H1 (cell line): ENCODE measurements at regions not wholly inside any gene's neighbourhood (a gene's known extent, or its start where the extent isn't known, plus 50 kb on each side); places are given as distances from the start of the nearest gene placed in this dataset.

ENCODE experiments used
- CTCF ChIA-PET: fragments of 300-600 bp; sonication (Branson Sonifier 250); formaldehyde crosslinking; loops from one replicate; lab custom pipeline; 2021; ENCODE audit not compliant: partially characterized antibody; lab: Charles Lee
- POLR2A ChIA-PET: fragments of 300-600 bp; sonication (Branson Sonifier 250); formaldehyde crosslinking; loops from one replicate; lab custom pipeline; 2021; ENCODE audit warnings: inconsistent platforms; ENCODE audit not compliant: partially characterized antibody; lab: Charles Lee
- DNase-seq, 2 experiments: peaks; one replicate each; pipeline versions ENCODE4 v3.0.0 to v3.0.0-alpha.2; 2010 to 2022; ENCODE audit warnings: low spot score in 2 of 2, low read depth in 1 of 2, mixed read lengths in 1 of 2
- FAIRE-seq: peaks from 2 replicates; lab custom pipeline; 2011; peaks lifted over from hg19 to GRCh38; lab: Jason Lieb, UNC
- H2AFZ ChIP-seq: 2 replicates; pipeline ENCODE4 v1.8.1; 2012; ENCODE audit warnings: low read length, inconsistent platforms
- H2AK5ac ChIP-seq: 2 replicates; pipeline ENCODE4 v1.6.1; 2013; ENCODE audit warnings: low read depth, low read length
- H2BK120ac ChIP-seq: replicated peaks from 2 replicates; pipeline ENCODE3; 2013; ENCODE audit warnings: low read depth, low read length, inconsistent platforms
- H2BK12ac ChIP-seq: 2 replicates; pipeline ENCODE4 v1.6.1; 2013; ENCODE audit warnings: low read depth, low read length
- H2BK15ac ChIP-seq: 2 replicates; pipeline ENCODE4 v1.6.1; 2013; ENCODE audit warnings: low read length
- H2BK20ac ChIP-seq: 2 replicates; pipeline ENCODE4 v1.6.1; 2013; ENCODE audit warnings: low read length
- H2BK5ac ChIP-seq: 2 replicates; pipeline ENCODE4 v1.6.1; 2013; ENCODE audit warnings: low read depth, low read length
- H3K14ac ChIP-seq: 2 replicates; pipeline ENCODE4 v1.6.1; 2013; ENCODE audit warnings: inconsistent platforms; ENCODE audit not compliant: insufficient read length
- H3K18ac ChIP-seq: 2 replicates; pipeline ENCODE4 v1.6.1; 2013; ENCODE audit warnings: low read length; ENCODE audit errors: extremely low read depth
- H3K23ac ChIP-seq: 2 replicates; pipeline ENCODE4 v1.6.1; 2013; ENCODE audit warnings: inconsistent platforms; ENCODE audit not compliant: insufficient read length
- H3K23me2 ChIP-seq: 2 replicates; pipeline ENCODE4 v1.6.1; 2013; ENCODE audit warnings: low read depth, low read length
- H3K27ac ChIP-seq: 2 replicates; pipeline ENCODE4 v1.6.1; 2011; ENCODE audit warnings: low read depth, low read length, inconsistent platforms
- H3K27me3 ChIP-seq, 4 experiments: replicated peaks in 1 of 4; 1 replicate in 1 of 4; 2 replicates in 3 of 4; pipeline versions ENCODE4 v1.6.1 to v1.8.1; 2011 to 2013; ENCODE audit warnings: low read length in 3 of 4, mild to moderate bottlenecking in 3 of 4, inconsistent platforms in 2 of 4, mixed read lengths in 2 of 4, moderate library complexity in 1 of 4; ENCODE audit not compliant: control insufficient read depth in 3 of 4, insufficient read depth in 3 of 4; ENCODE audit errors: extremely low read depth in 1 of 4
- H3K36me3 ChIP-seq, 4 experiments: 2 replicates each; pipeline versions ENCODE4 v1.6.1 to v1.8.1; 2011 to 2013; ENCODE audit warnings: mild to moderate bottlenecking in 4 of 4, low read length in 3 of 4, moderate library complexity in 2 of 4, control low read depth in 1 of 4, inconsistent platforms in 1 of 4; ENCODE audit not compliant: insufficient read depth in 4 of 4, control insufficient read depth in 2 of 4
- H3K4ac ChIP-seq: replicated peaks from 2 replicates; pipeline ENCODE3; 2013; ENCODE audit warnings: low read length, low read depth, mixed read lengths, inconsistent platforms; ENCODE audit not compliant: insufficient read length
- H3K4me1 ChIP-seq, 4 experiments: replicated peaks in 1 of 4; 1 replicate in 1 of 4; 2 replicates in 3 of 4; pipeline versions ENCODE4 v1.6.1 to v1.8.1; 2011 to 2013; ENCODE audit warnings: low read length in 3 of 4, inconsistent platforms in 2 of 4, mixed read lengths in 1 of 4; ENCODE audit not compliant: insufficient read depth in 4 of 4, control insufficient read depth in 3 of 4
- H3K4me2 ChIP-seq, 2 experiments: 2 replicates each; pipeline versions ENCODE4 v1.6.1 to v1.8.1; 2011 to 2013; ENCODE audit warnings: low read depth in 2 of 2, low read length in 2 of 2, control low read depth in 1 of 2, inconsistent platforms in 1 of 2, mild to moderate bottlenecking in 1 of 2; ENCODE audit not compliant: insufficient read depth in 1 of 2
- H3K4me3 ChIP-seq, 4 experiments: fragments of 200-600, 300-600 bp in 1 of 4; sonication (generic), shearing (Covaris generic), sonication (Bioruptor Twin) in 1 of 4; 2 replicates each; pipeline versions ENCODE4 v1.5.1 to v1.8.1; 2011 to 2016; ENCODE audit warnings: low read length in 4 of 4, low read depth in 3 of 4, control low read depth in 2 of 4, inconsistent platforms in 2 of 4, mild to moderate bottlenecking in 2 of 4, mixed read lengths in 1 of 4, moderate library complexity in 1 of 4; ENCODE audit not compliant: insufficient read depth in 2 of 4; ENCODE audit errors: extremely low read depth in 1 of 4
- H3K56ac ChIP-seq: replicated peaks from 2 replicates; pipeline ENCODE3; 2013; ENCODE audit warnings: low read depth, mild to moderate bottlenecking, mixed read lengths, low read length, inconsistent platforms; ENCODE audit not compliant: insufficient read length
- H3K79me1 ChIP-seq: 2 replicates; pipeline ENCODE4 v1.6.1; 2013; ENCODE audit warnings: low read depth, low read length, control low read depth
- H3K79me2 ChIP-seq, 2 experiments: 2 replicates each; pipeline versions ENCODE4 v1.6.1 to v1.8.1; 2012 to 2013; ENCODE audit warnings: low read length in 2 of 2, mild to moderate bottlenecking in 2 of 2, inconsistent platforms in 1 of 2; ENCODE audit not compliant: insufficient read depth in 2 of 2, control insufficient read depth in 1 of 2
- H3K9ac ChIP-seq, 4 experiments: replicated peaks in 1 of 4; 1 replicate in 1 of 4; 2 replicates in 3 of 4; pipeline versions ENCODE4 v1.6.1 to v1.8.1; 2011 to 2013; ENCODE audit warnings: low read depth in 3 of 4, low read length in 3 of 4, control low read depth in 2 of 4, mild to moderate bottlenecking in 2 of 4, moderate library complexity in 2 of 4, inconsistent platforms in 1 of 4; ENCODE audit errors: extremely low read depth in 1 of 4
- H3K9me3 ChIP-seq, 2 experiments: 2 replicates each; pipeline versions ENCODE4 v1.6.1 to v1.8.1; 2012 to 2013; ENCODE audit warnings: mild to moderate bottlenecking in 2 of 2, moderate library complexity in 2 of 2, control low read depth in 1 of 2, inconsistent platforms in 1 of 2, low read depth in 1 of 2, low read length in 1 of 2, mixed read lengths in 1 of 2; ENCODE audit not compliant: insufficient read depth in 2 of 2
- H4K20me1 ChIP-seq, 2 experiments: replicated peaks in 1 of 2; 2 replicates each; pipeline versions ENCODE3 to v1.8.1; 2011 to 2013; ENCODE audit warnings: inconsistent platforms in 2 of 2, low read length in 2 of 2, mild to moderate bottlenecking in 1 of 2; ENCODE audit not compliant: insufficient read depth in 2 of 2, control insufficient read depth in 1 of 2
- H4K5ac ChIP-seq: 2 replicates; pipeline ENCODE4 v1.6.1; 2013; ENCODE audit warnings: low read length, low read depth, mixed read lengths, inconsistent platforms; ENCODE audit not compliant: insufficient read length
- H4K8ac ChIP-seq: 2 replicates; pipeline ENCODE4 v1.8.0; 2013; ENCODE audit warnings: mild to moderate bottlenecking, moderate library complexity, low read length, inconsistent platforms; ENCODE audit not compliant: insufficient read depth; ENCODE audit errors: extremely low read depth
- H4K91ac ChIP-seq: replicated peaks from 2 replicates; pipeline ENCODE3; 2013; ENCODE audit warnings: low read length, mixed read lengths, inconsistent platforms; ENCODE audit not compliant: insufficient read length
- GTF2F1 ChIP-seq: IDR thresholded peaks from 2 replicates; pipeline ENCODE4 v1.6.1; 2012; ENCODE audit warnings: low read depth, low read length, improper control_type of control experiment, borderline replicate concordance
- RFX5 ChIP-seq: IDR thresholded peaks from 2 replicates; pipeline ENCODE4 v1.6.1; 2011; ENCODE audit warnings: low read depth, low read length, improper control_type of control experiment, borderline replicate concordance
- TCF12 ChIP-seq: IDR thresholded peaks from 2 replicates; pipeline ENCODE4 v1.6.1; 2011; ENCODE audit warnings: low read depth, mild to moderate bottlenecking, low read length
- WGBS, 2 experiments: shearing (Covaris generic) in 1 of 2; methylation state at CpG; one replicate each; pipeline versions ENCODE4 v1.1.6 to v1.1.7; 2013 to 2015; ENCODE audit warnings: low lambda C conversion rate in 2 of 2, mixed read lengths in 2 of 2, inconsistent platforms in 1 of 2, low coverage in 1 of 2, missing lambda C conversion rate in 1 of 2; ENCODE audit not compliant: insufficient replicate concordance in 2 of 2, insufficient coverage in 1 of 2, insufficient read length in 1 of 2; ENCODE audit errors: extremely low coverage in 1 of 2, missing lambda C conversion rate in 1 of 2; 5-methylcytosine and 5-hydroxymethylcytosine counted together

DNA sequence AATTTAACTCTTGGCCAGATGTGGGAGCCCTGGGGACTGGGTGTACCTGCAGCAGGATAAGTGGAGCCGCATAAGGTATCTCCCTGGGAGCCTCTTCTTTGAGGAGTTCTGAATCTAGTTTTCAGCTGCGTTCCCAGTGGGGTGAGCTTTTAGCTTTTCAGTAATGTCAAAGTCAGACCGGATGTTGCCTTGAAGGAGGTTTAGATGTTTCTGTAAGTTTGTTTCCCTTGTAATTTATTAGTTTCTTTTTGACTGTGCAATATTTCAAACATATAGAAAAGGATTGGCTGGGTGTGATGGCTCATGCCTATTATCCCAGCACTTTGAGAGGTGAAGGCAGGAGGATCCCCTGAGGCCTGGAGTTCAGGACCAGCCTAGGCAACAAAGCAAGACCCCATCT, 98.6 kb upstream of the EEF2KMT start:
- Histone ChIP-seq H3K4me2 (no peak overlapping the region), H3K79me2 (no peaks in the 10 kb centered on the region), H3K79me1 (no peaks in the 10 kb centered on the region), H2BK5ac (no peak overlapping the region), H3K27ac (no peak overlapping the region), H3K4me3 (no peak overlapping the region), H3K9ac (no peak overlapping the region), H3K36me3 (no peaks in the 10 kb centered on the region), H3K23me2 (no peaks in the 10 kb centered on the region), H3K14ac (no peak overlapping the region), H2BK12ac (no peak overlapping the region), H2AFZ (no peak overlapping the region), H3K27me3 (no peaks in the 10 kb centered on the region), H3K4ac (no peak overlapping the region), H4K91ac (no peak overlapping the region), H3K9me3 (0 out of 4 replicates have a peak, but pooled peaks cover 0 to 3% of the 10 kb centered on the region in 2 experiments), H4K8ac (no peak overlapping the region), H3K4me1 (no peaks in the 10 kb centered on the region), H4K20me1 (peaks cover 0 to 1% of the 10 kb centered on the region in 2 experiments), H3K56ac (no peak overlapping the region), H2BK120ac (no peak overlapping the region), H2BK20ac (no peak overlapping the region), H2BK15ac (no peak overlapping the region), H3K18ac (no peak overlapping the region), H4K5ac (no peak overlapping the region), H3K23ac (no peak overlapping the region), H2AK5ac (no peak overlapping the region)
- DNase-seq (no peak), FAIRE-seq (no peak)
- POLR2A ChIA-PET = interaction anchor here (1.1 kb wide), 1 partner anchor 11 kb away, joined by 3 read pairs; no protein-coding TSS in a partner anchor
- CTCF ChIA-PET = no interaction called here
- WGBS, 2 experiments = 90% methylated on average over 3 of the region's 3 CpGs; no CpG with 5 or more reads in 1 of the 2 experiments
- no peak for TF ChIP-seq RFX5
- TF ChIP-seq GTF2F1 = no peak
- TF ChIP-seq TCF12 = no peak
